ENCODE measurements at regions not wholly inside any gene's neighbourhood (a gene's known extent, or its start where the extent isn't known, plus 50 kb on each side); places are given as distances from the start of the nearest gene placed in this dataset.

GRCh38 chr4:111450867-111451266 lies 694.4 kb upstream of the FAM241A start:
- TF ChIP-seq, protein P1, sequence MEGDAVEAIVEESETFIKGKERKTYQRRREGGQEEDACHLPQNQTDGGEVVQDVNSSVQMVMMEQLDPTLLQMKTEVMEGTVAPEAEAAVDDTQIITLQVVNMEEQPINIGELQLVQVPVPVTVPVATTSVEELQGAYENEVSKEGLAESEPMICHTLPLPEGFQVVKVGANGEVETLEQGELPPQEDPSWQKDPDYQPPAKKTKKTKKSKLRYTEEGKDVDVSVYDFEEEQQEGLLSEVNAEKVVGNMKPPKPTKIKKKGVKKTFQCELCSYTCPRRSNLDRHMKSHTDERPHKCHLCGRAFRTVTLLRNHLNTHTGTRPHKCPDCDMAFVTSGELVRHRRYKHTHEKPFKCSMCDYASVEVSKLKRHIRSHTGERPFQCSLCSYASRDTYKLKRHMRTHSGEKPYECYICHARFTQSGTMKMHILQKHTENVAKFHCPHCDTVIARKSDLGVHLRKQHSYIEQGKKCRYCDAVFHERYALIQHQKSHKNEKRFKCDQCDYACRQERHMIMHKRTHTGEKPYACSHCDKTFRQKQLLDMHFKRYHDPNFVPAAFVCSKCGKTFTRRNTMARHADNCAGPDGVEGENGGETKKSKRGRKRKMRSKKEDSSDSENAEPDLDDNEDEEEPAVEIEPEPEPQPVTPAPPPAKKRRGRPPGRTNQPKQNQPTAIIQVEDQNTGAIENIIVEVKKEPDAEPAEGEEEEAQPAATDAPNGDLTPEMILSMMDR (IDR thresholded peaks at IDR 0.05), result no peak
- no peak for TF ChIP-seq HOXA7 (CRISPR knock-in tag; IDR thresholded peaks at IDR 0.05)
- TF ChIP-seq EHMT2 (IDR thresholded peaks at IDR 0.05; ENCODE audit: low read depth), result no peak
